PC-3 (cell line): ENCODE measurements at regions not wholly inside any gene's neighbourhood (a gene's known extent, or its start where the extent isn't known, plus 50 kb on each side); places are given as distances from the start of the nearest gene placed in this dataset.

Experiments used
- ATAC-seq: fragments of 200-7000 bp; cut with Tn5 transposase; 2 replicates; pipeline ENCODE4 v1.9.1; 2020; ENCODE audit warnings: mild to moderate bottlenecking, moderate library complexity
- BruUV-seq: library from RNA; stranded (reverse); fragments of 400-500 nt; replicated peaks from 2 replicates; lab custom pipeline; 2021; lab: Mats Ljungman, UMichigan
- CTCF ChIA-PET: fragments of 300-600 bp; sonication (Branson Sonifier 250); formaldehyde crosslinking; loops from one replicate; lab custom pipeline; 2022; ENCODE audit warnings: antibody characterized with exemption; lab: Charles Lee
- POLR2A ChIA-PET: fragments of 300-600 bp; sonication (Branson Sonifier 250); formaldehyde crosslinking; loops from one replicate; lab custom pipeline; 2022; ENCODE audit warnings: antibody characterized with exemption; ENCODE audit not compliant: unreplicated experiment; lab: Charles Lee
- DNase-seq: peaks from one replicate; pipeline ENCODE4 v3.0.0-alpha.2; 2015
- H2AFZ ChIP-seq: fragments of 300-600 bp; sonication (generic); 2 replicates; pipeline ENCODE4 v1.6.0; 2016; ENCODE audit warnings: antibody characterized with exemption, low read length
- H3F3A ChIP-seq: fragments of 300-600 bp; sonication (generic); one replicate; pipeline ENCODE4 v1.6.0; 2017; ENCODE audit warnings: antibody characterized with exemption, low read length, control low read depth, mild to moderate bottlenecking; ENCODE audit not compliant: unreplicated experiment
- H3K27ac ChIP-seq: fragments of 300-600 bp; sonication (generic); 2 replicates; pipeline ENCODE4 v1.5.1; 2016; ENCODE audit warnings: mild to moderate bottlenecking, low read length
- H3K27me3 ChIP-seq: fragments of 300-600 bp; sonication (generic); 2 replicates; pipeline ENCODE4 v1.6.1; 2016; ENCODE audit warnings: low read length, mixed read lengths
- H3K36me3 ChIP-seq: fragments of 300-600 bp; sonication (generic); 2 replicates; pipeline ENCODE4 v1.6.1; 2016; ENCODE audit warnings: low read depth, mixed run types, low read length, mixed read lengths
- H3K4me1 ChIP-seq: fragments of 300-600 bp; sonication (generic); 2 replicates; pipeline ENCODE4 v1.5.1; 2016; ENCODE audit warnings: low read length; ENCODE audit not compliant: insufficient read depth
- H3K4me2 ChIP-seq: fragments of 300-600 bp; sonication (generic); 2 replicates; pipeline ENCODE4 v1.6.0; 2016; ENCODE audit warnings: low read length
- H3K4me3 ChIP-seq: fragments of 300-600 bp; sonication (generic); 2 replicates; pipeline ENCODE4 v1.5.1; 2016; ENCODE audit warnings: mild to moderate bottlenecking, low read length, mixed read lengths
- H3K79me2 ChIP-seq: fragments of 300-600 bp; sonication (generic); 2 replicates; pipeline ENCODE4 v1.6.1; 2017; ENCODE audit warnings: low read length, mixed read lengths
- H3K9ac ChIP-seq: fragments of 300-600 bp; sonication (generic); 2 replicates; pipeline ENCODE4 v1.6.0; 2016; ENCODE audit warnings: mild to moderate bottlenecking, low read length
- H3K9me2 ChIP-seq: fragments of 300-600 bp; sonication (generic); replicated peaks from 2 replicates; pipeline ENCODE4 v1.6.1; 2016; ENCODE audit warnings: mixed run types, low read length, mixed read lengths
- H3K9me3 ChIP-seq: fragments of 300-600 bp; sonication (generic); 2 replicates; pipeline ENCODE4 v1.6.1; 2016; ENCODE audit warnings: low read length, mixed read lengths
- H4K20me1 ChIP-seq: fragments of 300-600 bp; sonication (generic); 2 replicates; pipeline ENCODE4 v1.6.1; 2016; ENCODE audit warnings: low read length, mixed read lengths
- CTCF ChIP-seq: fragments of 300-600 bp; sonication (generic); conservative IDR thresholded peaks from 2 replicates; pipeline ENCODE4 v1.5.1; 2017; ENCODE audit warnings: antibody characterized with exemption, low read depth, mild to moderate bottlenecking, low read length
- EZH2 ChIP-seq: fragments of 300-600 bp; sonication (generic); IDR thresholded peaks from one replicate; pipeline ENCODE4 v1.6.1; 2017; ENCODE audit warnings: antibody characterized with exemption, mild to moderate bottlenecking, low read length; ENCODE audit not compliant: unreplicated experiment
- EZH2phosphoT487 ChIP-seq: fragments of 300-600 bp; sonication (generic); IDR thresholded peaks from 2 replicates; pipeline ENCODE4 v1.6.1; 2018; ENCODE audit warnings: mild to moderate bottlenecking, antibody characterized with exemption, low read length, borderline replicate concordance
- intact Hi-C: fragments of 100-400 bp; cut with micrococcal nuclease; formaldehyde crosslinking; loops from 2 replicates; pipeline ENCODE4 v1.9.0; 2023

DNA sequence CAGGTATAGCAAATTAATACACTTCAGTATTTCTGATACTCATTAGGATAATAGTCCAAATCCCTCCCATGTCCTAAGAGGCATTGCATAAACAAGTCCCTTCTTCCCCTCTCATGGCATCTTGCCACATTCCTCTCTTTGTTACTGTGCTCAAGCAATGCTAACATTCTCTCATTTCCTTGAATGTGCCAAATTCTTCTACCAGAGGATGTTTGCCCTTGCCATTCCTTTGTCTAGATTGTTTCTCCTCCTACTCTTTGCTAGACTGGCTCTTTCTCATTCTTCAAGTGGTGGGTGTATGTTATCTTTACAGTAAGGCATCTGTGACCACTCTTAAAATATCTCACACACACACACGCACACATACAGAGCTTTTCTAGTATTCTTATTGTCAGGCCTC is 621.0 kb upstream of the CXADR start:
- POLR2A ChIA-PET, result no interaction called here
- no peak for ATAC-seq
- no peak overlapping the region for H2AFZ ChIP-seq
- no peak overlapping the region for H3K4me2 ChIP-seq
- H3F3A ChIP-seq, result no peaks in the 10 kb centered on the region
- no peaks in the 10 kb centered on the region for H3K36me3 ChIP-seq
- H3K4me1 ChIP-seq, result no peaks in the 10 kb centered on the region
- H3K79me2 ChIP-seq, result no peaks in the 10 kb centered on the region
- no peak overlapping the region for H3K4me3 ChIP-seq
- intact Hi-C loops, result no loop called here
- H3K27ac ChIP-seq, result no peak overlapping the region
- BruUV-seq, result no TSS peak
- H3K9me3 ChIP-seq, result peaks cover 23% of the 10 kb centered on the region
- CTCF ChIA-PET, result no interaction called here
- no peaks in the 10 kb centered on the region for H4K20me1 ChIP-seq
- no peak overlapping the region for H3K9ac ChIP-seq
- H3K9me2 ChIP-seq, result no peaks in the 10 kb centered on the region
- H3K27me3 ChIP-seq, result no peaks in the 10 kb centered on the region
- TF ChIP-seq EZH2phosphoT487, result no peak
- DNase-seq, result no peak

DNA sequence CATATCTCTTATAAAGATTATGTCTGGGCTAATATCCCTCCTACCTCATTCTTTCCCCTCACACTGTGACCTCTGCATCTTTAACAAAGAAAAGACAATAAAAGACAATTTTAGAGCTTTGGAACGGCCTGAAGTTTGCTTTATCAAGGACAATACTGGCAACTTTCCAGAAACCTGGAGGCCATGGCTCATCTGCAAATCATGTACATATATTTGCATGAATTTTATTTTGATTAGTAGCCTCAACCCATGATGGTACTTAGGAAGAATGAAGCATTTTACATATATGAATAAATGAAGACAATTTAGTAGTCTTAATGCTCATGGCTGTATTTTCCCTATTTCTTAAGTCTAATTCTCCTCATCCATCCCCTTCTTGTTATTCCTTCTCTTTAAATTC is 612.2 kb upstream of the CXADR start:
- Histone ChIP-seq H3K4me2 (no peak overlapping the region), H3K36me3 (no peaks in the 10 kb centered on the region), H2AFZ (no peak overlapping the region), H3K79me2 (no peaks in the 10 kb centered on the region), H3K9ac (no peak overlapping the region), H4K20me1 (no peaks in the 10 kb centered on the region), H3K9me3 (0 out of 2 replicates have a peak, but pooled peaks cover 6% of the 10 kb centered on the region), H3K27ac (no peak overlapping the region), H3F3A (no peaks in the 10 kb centered on the region), H3K4me1 (no peaks in the 10 kb centered on the region), H3K27me3 (no peaks in the 10 kb centered on the region), H3K9me2 (no peaks in the 10 kb centered on the region), H3K4me3 (no peak overlapping the region)
- no peak for DNase-seq
- ChIA-PET CTCF (no interaction called here), POLR2A (no interaction called here)
- no peak for ATAC-seq
- TF ChIP-seq EZH2, result no peak
- no peak for TF ChIP-seq CTCF
- no peak for TF ChIP-seq EZH2phosphoT487
- intact Hi-C loops, result no loop called here
- no TSS peak for BruUV-seq

GRCh38 chr21:16908077-16908476 is 604.8 kb upstream of the CXADR start:
- Histone ChIP-seq H3K79me2 (no peaks in the 10 kb centered on the region), H3F3A (no peaks in the 10 kb centered on the region), H4K20me1 (no peaks in the 10 kb centered on the region), H3K4me1 (no peaks in the 10 kb centered on the region), H3K4me3 (no peak overlapping the region), H2AFZ (no peak overlapping the region), H3K36me3 (no peaks in the 10 kb centered on the region), H3K4me2 (no peak overlapping the region), H3K27ac (no peak overlapping the region), H3K27me3 (no peaks in the 10 kb centered on the region), H3K9ac (no peak overlapping the region), H3K9me2 (no peaks in the 10 kb centered on the region), H3K9me3 (0 out of 2 replicates have a peak, but pooled peaks cover 6% of the 10 kb centered on the region)
- ChIA-PET CTCF (no interaction called here), POLR2A (no interaction called here)
- BruUV-seq, result no TSS peak
- ATAC-seq (no peak), DNase-seq (peak; percentile 29)
- intact Hi-C loops, result no loop called here
- no peak for TF ChIP-seq EZH2phosphoT487
- no peak for TF ChIP-seq CTCF
- TF ChIP-seq EZH2, result no peak
